ENCODE measurements at regions not wholly inside any gene's neighbourhood (a gene's known extent, or its start where the extent isn't known, plus 50 kb on each side); places are given as distances from the start of the nearest gene placed in this dataset.
A peak's percentile ranks its signal among the peaks of the same experiment; 100 is the strongest.
"Not testable (repeated sequence)": the region's sequence is repeated elsewhere in the genome, so short reads cannot be mapped to it uniquely, and the experiment has no call there.

DNA sequence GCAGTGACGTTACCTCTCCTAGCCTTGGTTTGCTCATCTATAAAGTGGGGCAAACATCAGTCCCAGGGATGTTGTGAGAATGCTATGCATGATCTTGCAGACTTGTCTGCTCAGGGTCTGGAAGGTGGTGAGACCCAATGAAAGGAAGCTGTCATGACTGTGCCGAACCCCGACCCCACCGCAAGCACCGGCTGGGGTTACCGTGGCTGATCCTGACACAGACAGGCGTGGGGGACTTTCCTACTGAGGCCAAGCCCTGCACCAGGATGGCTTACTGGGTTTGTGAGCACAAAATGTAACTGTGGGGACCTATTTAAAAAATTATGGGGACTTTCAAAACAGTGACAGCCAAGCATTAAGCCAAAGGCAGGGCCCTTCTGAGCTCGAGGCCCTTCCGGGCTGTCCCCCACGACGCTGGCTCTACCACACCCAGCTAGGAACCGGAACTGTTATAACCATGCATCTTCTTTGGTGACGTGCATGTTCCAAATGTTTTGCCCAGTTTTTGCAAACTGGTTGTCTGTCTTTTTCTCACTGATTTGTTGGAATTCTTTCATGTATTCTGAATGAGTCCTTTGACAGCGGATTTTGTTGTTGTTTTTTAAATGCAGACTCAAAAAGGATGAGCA lies 76.6 kb upstream of the PMEPA1 start:
- no peak for DNase-seq (ENCODE audit: low read depth)

DNA sequence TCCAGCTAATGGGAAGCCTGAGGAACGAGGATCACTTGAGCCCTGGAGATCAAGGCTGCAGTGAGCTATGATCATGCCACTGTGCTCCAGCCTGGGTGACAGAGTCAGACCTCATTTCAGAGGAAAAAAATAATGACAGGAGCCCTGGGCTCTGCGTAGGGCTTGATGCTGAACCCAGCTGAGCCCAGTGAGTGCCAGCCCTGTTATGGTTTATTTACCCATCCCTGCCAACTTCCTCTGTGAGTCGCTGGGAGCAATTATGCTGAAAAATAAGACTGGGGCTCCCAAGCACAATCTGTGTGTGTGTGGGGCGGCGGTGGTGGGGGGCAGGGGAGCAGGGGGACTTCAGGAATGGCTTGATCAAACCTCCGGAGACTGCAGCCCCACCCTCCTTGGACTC lies 75.9 kb upstream of the PMEPA1 start:
- no peak for DNase-seq (ENCODE audit: low read depth)

DNA sequence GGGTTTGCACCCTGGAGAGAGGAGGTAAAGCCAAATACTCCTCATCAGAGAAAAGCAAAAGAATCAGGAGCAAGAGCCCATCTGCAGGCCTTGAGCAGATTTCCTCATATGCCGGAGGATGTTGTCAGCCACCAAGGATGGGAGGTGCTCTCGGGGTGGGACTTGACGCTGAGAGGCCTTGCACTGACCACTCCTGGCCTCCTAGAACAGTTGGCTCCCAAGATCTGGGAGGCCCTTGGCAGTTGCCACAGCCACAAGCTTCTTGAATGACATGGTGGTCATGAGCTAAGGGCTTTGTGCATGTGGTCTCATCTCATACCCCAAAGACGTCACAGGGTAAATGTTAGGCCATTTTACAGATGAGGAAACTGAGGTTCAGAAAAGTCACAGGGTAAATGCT lies 75.2 kb upstream of the PMEPA1 start:
- DNase-seq (ENCODE audit: low read depth): no peak

- no peak for DNase-seq (ENCODE audit: low read depth)
Measured at GRCh38 chr20:57783956-57784837, 74.4 kb upstream of the PMEPA1 start.

- DNase-seq (ENCODE audit: low read depth): no peak
Measured at GRCh38 chr20:57783196-57783595, 73.4 kb upstream of the PMEPA1 start.

- no peak for DNase-seq (ENCODE audit: low read depth)
Measured at GRCh38 chr20:57782631-57783041, 72.8 kb upstream of the PMEPA1 start.

GRCh38 chr20:57781901-57782300 lies 72.1 kb upstream of the PMEPA1 start:
- DNase-seq (ENCODE audit: low read depth): no peak

GRCh38 chr20:57780906-57781305 lies 71.1 kb upstream of the PMEPA1 start:
- DNase-seq (ENCODE audit: low read depth): no peak

DNA sequence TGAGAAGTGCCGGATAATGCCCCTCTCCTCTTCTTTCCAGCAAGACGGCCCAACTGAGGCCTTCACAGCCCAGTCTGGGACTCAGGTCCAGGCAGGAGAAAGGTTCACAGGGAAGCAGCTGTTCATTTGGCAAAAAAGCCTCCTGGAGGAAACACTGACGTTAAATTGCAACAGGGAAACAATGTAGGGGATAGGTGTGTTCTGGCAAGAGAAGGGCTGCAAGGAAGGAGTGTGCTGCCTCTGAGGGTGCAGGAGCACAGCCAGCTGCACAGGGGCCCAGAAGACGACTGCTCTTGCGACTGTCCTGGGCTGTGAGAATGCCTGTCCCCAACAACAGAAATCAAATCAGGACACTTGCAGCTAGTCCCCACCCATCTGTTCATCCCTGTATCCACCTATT lies 70.6 kb upstream of the PMEPA1 start:
- DNase-seq (ENCODE audit: low read depth): no peak

DNA sequence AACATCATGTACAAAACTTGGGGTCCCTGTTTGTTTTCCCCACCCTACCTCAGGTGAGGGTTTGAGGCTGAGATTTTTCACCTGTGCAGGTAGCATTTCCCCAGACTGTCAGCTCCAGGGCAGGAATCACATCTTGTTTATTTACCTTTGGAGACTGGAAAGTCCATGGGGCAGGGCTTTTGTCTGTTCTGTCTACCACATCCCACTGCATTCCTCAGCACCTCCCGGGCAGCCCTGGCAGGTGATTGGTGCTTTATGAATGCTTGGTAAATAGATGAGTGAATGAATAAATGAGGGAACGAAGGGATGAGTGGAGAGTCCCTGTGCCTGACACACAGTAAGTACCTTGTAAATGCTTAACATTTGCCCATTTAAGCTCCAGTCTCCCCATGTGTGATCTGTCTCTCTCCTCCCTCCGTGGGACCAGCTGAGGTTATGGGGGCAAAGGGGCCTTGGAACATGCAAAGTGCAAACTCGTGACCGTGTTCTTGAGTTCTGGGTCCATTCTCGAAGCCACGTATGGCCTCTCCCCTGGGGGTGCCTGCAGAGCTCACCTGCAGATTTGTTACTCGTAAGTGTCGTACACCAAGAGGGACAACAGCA lies 69.7 kb upstream of the PMEPA1 start:
- no peak for DNase-seq (ENCODE audit: low read depth)

GRCh38 chr20:57777911-57778310 lies 68.1 kb upstream of the PMEPA1 start:
- DNase-seq (ENCODE audit: low read depth): no peak

GRCh38 chr20:57774951-57775350 lies 65.1 kb upstream of the PMEPA1 start:
- DNase-seq (ENCODE audit: low read depth): no peak

GRCh38 chr20:57774111-57774880 lies 64.5 kb upstream of the PMEPA1 start:
- no peak for DNase-seq (ENCODE audit: low read depth)

GRCh38 chr20:57773059-57773815 lies 63.4 kb upstream of the PMEPA1 start:
- no peak for DNase-seq (ENCODE audit: low read depth)

- peak; percentile 32 for DNase-seq (ENCODE audit: low read depth)
Measured at GRCh38 chr20:57772349-57772964, 62.6 kb upstream of the PMEPA1 start.

- no peak for DNase-seq (ENCODE audit: low read depth)
Measured at GRCh38 chr20:57770852-57771720, 61.3 kb upstream of the PMEPA1 start.

DNA sequence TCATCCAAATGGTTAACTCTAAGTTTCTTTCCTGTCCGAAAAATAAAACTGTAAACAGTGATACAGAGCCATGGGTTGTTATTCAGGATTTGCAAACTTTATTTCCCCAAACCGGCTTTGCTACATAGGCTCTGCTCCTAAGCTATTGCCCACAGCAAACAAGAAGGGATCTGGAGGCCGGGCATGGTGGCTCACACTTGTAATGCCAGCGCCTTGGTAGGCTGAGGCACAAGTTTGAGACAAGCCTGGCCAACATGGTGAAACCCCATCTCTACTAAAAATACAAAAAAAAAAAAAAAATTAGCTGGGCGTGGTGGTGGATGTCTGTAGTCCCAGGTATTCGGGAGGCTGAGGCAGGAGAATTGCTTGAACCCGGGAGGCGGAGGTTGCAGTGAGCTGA lies 60.6 kb upstream of the PMEPA1 start:
- not testable (repeated sequence) for DNase-seq (ENCODE audit: low read depth)

DNA sequence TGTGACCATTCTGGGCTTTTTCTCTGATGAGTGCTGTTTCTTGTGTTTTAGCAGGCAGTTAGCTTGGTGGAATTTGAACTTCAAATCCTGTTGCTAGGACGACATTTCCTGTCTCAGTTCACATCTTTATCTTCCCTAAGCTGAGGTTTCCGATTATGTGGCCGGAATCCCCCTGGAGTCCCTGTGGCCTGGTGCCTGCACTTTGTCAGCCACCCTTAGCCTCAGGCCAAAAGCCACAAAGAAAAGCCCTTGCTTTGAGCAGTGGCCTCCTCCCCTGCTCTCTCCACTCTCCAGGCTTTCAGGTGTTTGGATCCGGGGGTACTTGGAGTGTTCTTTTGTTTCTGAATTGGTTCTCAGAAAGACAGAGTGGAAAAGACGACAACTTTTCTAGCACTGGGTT lies 59.9 kb upstream of the PMEPA1 start:
- no peak for DNase-seq (ENCODE audit: low read depth)

- no peak for DNase-seq (ENCODE audit: low read depth)
Measured at GRCh38 chr20:57768519-57768918, 58.7 kb upstream of the PMEPA1 start.

- DNase-seq (ENCODE audit: low read depth): no peak
Measured at GRCh38 chr20:57767441-57767840, 57.6 kb upstream of the PMEPA1 start.
